ENCODE measurements at regions not wholly inside any gene's neighbourhood (a gene's known extent, or its start where the extent isn't known, plus 50 kb on each side); places are given as distances from the start of the nearest gene placed in this dataset.

DNA sequence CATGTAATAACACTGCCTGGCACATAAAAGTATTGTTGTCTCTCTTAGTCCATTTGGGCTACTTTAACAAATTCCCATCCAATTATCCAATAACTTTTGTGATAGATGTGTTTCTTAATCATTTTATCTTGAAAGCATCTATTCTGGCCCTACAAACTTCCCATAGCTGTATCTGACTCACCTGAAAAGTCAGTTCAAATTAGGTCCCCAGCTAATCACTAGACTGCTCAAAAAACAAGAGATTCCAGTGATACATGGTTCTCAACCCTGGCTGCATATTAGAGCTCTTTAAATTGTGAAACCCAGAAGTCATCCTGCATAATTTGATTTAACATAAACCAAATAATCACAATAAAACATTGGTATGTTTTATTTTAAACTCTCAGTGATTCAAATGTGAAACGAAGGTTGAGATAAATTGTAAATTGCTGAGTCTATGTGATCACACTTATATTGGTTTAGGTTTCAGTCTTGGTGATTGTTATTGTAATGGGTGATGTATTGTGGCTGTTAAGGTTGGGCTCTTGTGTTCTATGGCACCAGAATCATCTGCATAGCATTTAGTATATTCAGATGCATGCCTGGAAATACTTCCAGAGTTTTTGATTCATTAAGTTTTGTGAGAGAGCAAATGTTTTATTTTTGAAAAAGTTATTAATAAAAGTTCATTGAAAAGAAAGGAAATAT is 268.9 kb upstream of the KCNMB2 start (continued):
- TF ChIP-seq, protein P1, sequence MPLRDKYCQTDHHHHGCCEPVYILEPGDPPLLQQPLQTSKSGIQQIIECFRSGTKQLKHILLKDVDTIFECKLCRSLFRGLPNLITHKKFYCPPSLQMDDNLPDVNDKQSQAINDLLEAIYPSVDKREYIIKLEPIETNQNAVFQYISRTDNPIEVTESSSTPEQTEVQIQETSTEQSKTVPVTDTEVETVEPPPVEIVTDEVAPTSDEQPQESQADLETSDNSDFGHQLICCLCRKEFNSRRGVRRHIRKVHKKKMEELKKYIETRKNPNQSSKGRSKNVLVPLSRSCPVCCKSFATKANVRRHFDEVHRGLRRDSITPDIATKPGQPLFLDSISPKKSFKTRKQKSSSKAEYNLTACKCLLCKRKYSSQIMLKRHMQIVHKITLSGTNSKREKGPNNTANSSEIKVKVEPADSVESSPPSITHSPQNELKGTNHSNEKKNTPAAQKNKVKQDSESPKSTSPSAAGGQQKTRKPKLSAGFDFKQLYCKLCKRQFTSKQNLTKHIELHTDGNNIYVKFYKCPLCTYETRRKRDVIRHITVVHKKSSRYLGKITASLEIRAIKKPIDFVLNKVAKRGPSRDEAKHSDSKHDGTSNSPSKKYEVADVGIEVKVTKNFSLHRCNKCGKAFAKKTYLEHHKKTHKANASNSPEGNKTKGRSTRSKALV (CRISPR knock-in tag; IDR thresholded peaks at IDR 0.05), result no peak
- TF ChIP-seq, protein P2, sequence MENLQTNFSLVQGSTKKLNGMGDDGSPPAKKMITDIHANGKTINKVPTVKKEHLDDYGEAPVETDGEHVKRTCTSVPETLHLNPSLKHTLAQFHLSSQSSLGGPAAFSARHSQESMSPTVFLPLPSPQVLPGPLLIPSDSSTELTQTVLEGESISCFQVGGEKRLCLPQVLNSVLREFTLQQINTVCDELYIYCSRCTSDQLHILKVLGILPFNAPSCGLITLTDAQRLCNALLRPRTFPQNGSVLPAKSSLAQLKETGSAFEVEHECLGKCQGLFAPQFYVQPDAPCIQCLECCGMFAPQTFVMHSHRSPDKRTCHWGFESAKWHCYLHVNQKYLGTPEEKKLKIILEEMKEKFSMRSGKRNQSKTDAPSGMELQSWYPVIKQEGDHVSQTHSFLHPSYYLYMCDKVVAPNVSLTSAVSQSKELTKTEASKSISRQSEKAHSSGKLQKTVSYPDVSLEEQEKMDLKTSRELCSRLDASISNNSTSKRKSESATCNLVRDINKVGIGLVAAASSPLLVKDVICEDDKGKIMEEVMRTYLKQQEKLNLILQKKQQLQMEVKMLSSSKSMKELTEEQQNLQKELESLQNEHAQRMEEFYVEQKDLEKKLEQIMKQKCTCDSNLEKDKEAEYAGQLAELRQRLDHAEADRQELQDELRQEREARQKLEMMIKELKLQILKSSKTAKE (CRISPR knock-in tag; IDR thresholded peaks at IDR 0.05; ENCODE audit: borderline replicate concordance), result no peak
- TF ChIP-seq MAFF (IDR thresholded peaks at IDR 0.05; ENCODE audit: low read depth, low read length), result no peak
- no peak for TF ChIP-seq ZNF121 (CRISPR knock-in tag; IDR thresholded peaks at IDR 0.05)
- no peak for TF ChIP-seq TFDP2 (CRISPR knock-in tag; IDR thresholded peaks at IDR 0.05)
- no peak for TF ChIP-seq EP300 (IDR thresholded peaks at IDR 0.05; ENCODE audit: low read depth in 2 of 2, low read length in 2 of 2)
- no peak for TF ChIP-seq EP300 (CRISPR knock-in tag; IDR thresholded peaks at IDR 0.05; ENCODE audit: borderline replicate concordance)
- TF ChIP-seq CBX2 (IDR thresholded peaks at IDR 0.05; ENCODE audit: low read depth, low read length), result no peak
- no peak for TF ChIP-seq CBX2 (CRISPR knock-in tag; IDR thresholded peaks at IDR 0.05; ENCODE audit: low read depth)
- no peak for TF ChIP-seq GATAD2A (CRISPR knock-in tag; IDR thresholded peaks at IDR 0.05)
- no peak for TF ChIP-seq MAZ (IDR thresholded peaks at IDR 0.05; ENCODE audit: borderline replicate concordance, low read depth, low read length)
- no peak for TF ChIP-seq MAZ (CRISPR knock-in tag; IDR thresholded peaks at IDR 0.05; ENCODE audit: low read depth)
- TF ChIP-seq ZNF547 (CRISPR knock-in tag; IDR thresholded peaks at IDR 0.05), result no peak
